ENCODE measurements at regions not wholly inside any gene's neighbourhood (a gene's known extent, or its start where the extent isn't known, plus 50 kb on each side); places are given as distances from the start of the nearest gene placed in this dataset.

GRCh38 chr6:26246058-26246457, 118.9 kb upstream of the BTN3A2 start:
- TF ChIP-seq, protein P1, sequence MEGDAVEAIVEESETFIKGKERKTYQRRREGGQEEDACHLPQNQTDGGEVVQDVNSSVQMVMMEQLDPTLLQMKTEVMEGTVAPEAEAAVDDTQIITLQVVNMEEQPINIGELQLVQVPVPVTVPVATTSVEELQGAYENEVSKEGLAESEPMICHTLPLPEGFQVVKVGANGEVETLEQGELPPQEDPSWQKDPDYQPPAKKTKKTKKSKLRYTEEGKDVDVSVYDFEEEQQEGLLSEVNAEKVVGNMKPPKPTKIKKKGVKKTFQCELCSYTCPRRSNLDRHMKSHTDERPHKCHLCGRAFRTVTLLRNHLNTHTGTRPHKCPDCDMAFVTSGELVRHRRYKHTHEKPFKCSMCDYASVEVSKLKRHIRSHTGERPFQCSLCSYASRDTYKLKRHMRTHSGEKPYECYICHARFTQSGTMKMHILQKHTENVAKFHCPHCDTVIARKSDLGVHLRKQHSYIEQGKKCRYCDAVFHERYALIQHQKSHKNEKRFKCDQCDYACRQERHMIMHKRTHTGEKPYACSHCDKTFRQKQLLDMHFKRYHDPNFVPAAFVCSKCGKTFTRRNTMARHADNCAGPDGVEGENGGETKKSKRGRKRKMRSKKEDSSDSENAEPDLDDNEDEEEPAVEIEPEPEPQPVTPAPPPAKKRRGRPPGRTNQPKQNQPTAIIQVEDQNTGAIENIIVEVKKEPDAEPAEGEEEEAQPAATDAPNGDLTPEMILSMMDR (conservative IDR thresholded peaks at IDR 0.05): no peak
- TF ChIP-seq EZH2 (IDR thresholded peaks at IDR 0.05; ENCODE audit: low read depth): no peak
